IMR-90 (cell line): ENCODE measurements at regions not wholly inside any gene's neighbourhood (a gene's known extent, or its start where the extent isn't known, plus 50 kb on each side); places are given as distances from the start of the nearest gene placed in this dataset.

ENCODE experiments used
- ATAC-seq: fragments of 200-7000 bp; cut with Tn5 transposase; 2 replicates; pipeline ENCODE4 v1.9.1; 2020; ENCODE audit warnings: low read depth, mild to moderate bottlenecking, moderate library complexity
- BruUV-seq: library from RNA; stranded (reverse); fragments of 400-500 nt; replicated peaks from 2 replicates; lab custom pipeline; 2021; lab: Mats Ljungman, UMichigan
- CTCF ChIA-PET: fragments of 300-600 bp; formaldehyde crosslinking; extraction: SDS; loops from one replicate; lab custom pipeline; 2021; ENCODE audit warnings: antibody characterized with exemption; lab: Yijun Ruan, JAX
- POLR2A ChIA-PET: fragments of 300-600 bp; sonication (Branson Sonifier 250); formaldehyde crosslinking; loops from one replicate; lab custom pipeline; 2022; ENCODE audit warnings: antibody characterized with exemption; ENCODE audit not compliant: unreplicated experiment; lab: Charles Lee
- DNase-seq: peaks from one replicate; pipeline ENCODE4 v3.0.0; 2013
- H2AFZ ChIP-seq: replicated peaks from 2 replicates; pipeline ENCODE3; 2013; ENCODE audit warnings: low read length, mild to moderate bottlenecking; ENCODE audit not compliant: poor library complexity
- H2AK5ac ChIP-seq: 2 replicates; pipeline ENCODE4 v1.6.1; 2013; ENCODE audit warnings: low read depth, low read length, inconsistent platforms
- H2AK9ac ChIP-seq: replicated peaks from 2 replicates; pipeline ENCODE3; 2013; ENCODE audit warnings: mild to moderate bottlenecking, low read depth, low read length, moderate library complexity; ENCODE audit not compliant: poor library complexity
- H2BK120ac ChIP-seq: 2 replicates; pipeline ENCODE4 v1.6.1; 2013; ENCODE audit warnings: low read depth, low read length, inconsistent platforms
- H2BK15ac ChIP-seq: 3 replicates; pipeline ENCODE4 v1.6.1; 2013; ENCODE audit warnings: low read depth, low read length, inconsistent platforms
- H2BK20ac ChIP-seq: 2 replicates; pipeline ENCODE4 v1.6.1; 2013; ENCODE audit warnings: low read depth, mild to moderate bottlenecking, inconsistent platforms, low read length, moderate library complexity
- H2BK5ac ChIP-seq: 2 replicates; pipeline ENCODE4 v1.6.1; 2013; ENCODE audit warnings: mild to moderate bottlenecking, low read depth, low read length, inconsistent platforms; ENCODE audit not compliant: poor library complexity, severe bottlenecking
- H3K14ac ChIP-seq: replicated peaks from 2 replicates; pipeline ENCODE4 v1.6.1; 2013; ENCODE audit warnings: low read depth, low read length, inconsistent platforms
- H3K18ac ChIP-seq: 2 replicates; pipeline ENCODE4 v1.6.1; 2013; ENCODE audit warnings: low read depth, low read length, control low read depth
- H3K23ac ChIP-seq: 2 replicates; pipeline ENCODE4 v1.6.1; 2013; ENCODE audit warnings: low read depth, low read length, inconsistent platforms
- H3K27ac ChIP-seq: 2 replicates; pipeline ENCODE4 v1.5.1; 2013; ENCODE audit warnings: mild to moderate bottlenecking, control low read depth, low read length; ENCODE audit not compliant: insufficient read depth
- H3K27me3 ChIP-seq: 2 replicates; pipeline ENCODE4 v1.6.1; 2013; ENCODE audit warnings: low read length; ENCODE audit not compliant: control insufficient read depth, insufficient read depth
- H3K36me3 ChIP-seq: 2 replicates; pipeline ENCODE4 v1.6.1; 2013; ENCODE audit warnings: low read length, mixed read lengths; ENCODE audit not compliant: control insufficient read depth, insufficient read depth
- H3K4ac ChIP-seq: 2 replicates; pipeline ENCODE4 v1.6.1; 2013; ENCODE audit warnings: low read depth, low read length, inconsistent platforms
- H3K4me1 ChIP-seq: 2 replicates; pipeline ENCODE4 v1.6.1; 2013; ENCODE audit warnings: low read length, mixed read lengths; ENCODE audit not compliant: control insufficient read depth, insufficient read depth
- H3K4me2 ChIP-seq: 2 replicates; pipeline ENCODE4 v1.6.1; 2013; ENCODE audit warnings: low read depth, mild to moderate bottlenecking, control low read depth, low read length, moderate library complexity
- H3K4me3 ChIP-seq: 2 replicates; pipeline ENCODE4 v1.5.1; 2013; ENCODE audit warnings: low read depth, mild to moderate bottlenecking, control low read depth, low read length, moderate library complexity; ENCODE audit not compliant: insufficient read depth
- H3K56ac ChIP-seq: 2 replicates; pipeline ENCODE4 v1.6.1; 2013; ENCODE audit warnings: low read length, inconsistent platforms; ENCODE audit not compliant: insufficient read depth; ENCODE audit errors: extremely low read depth
- H3K79me1 ChIP-seq, 2 experiments: 2 replicates each; pipeline ENCODE4 v1.6.1; 2013; ENCODE audit warnings: low read length in 2 of 2, inconsistent platforms in 1 of 2, low read depth in 1 of 2
- H3K9ac ChIP-seq: 2 replicates; pipeline ENCODE4 v1.6.1; 2013; ENCODE audit warnings: low read depth, low read length, control low read depth
- H3K9me1 ChIP-seq: 2 replicates; pipeline ENCODE4 v1.6.1; 2013; ENCODE audit warnings: low read length, inconsistent platforms; ENCODE audit not compliant: insufficient read depth
- H3K9me3 ChIP-seq: 2 replicates; pipeline ENCODE4 v1.6.1; 2013; ENCODE audit warnings: low read length; ENCODE audit not compliant: control insufficient read depth, insufficient read depth
- H4K20me1 ChIP-seq: 2 replicates; pipeline ENCODE4 v1.6.1; 2013; ENCODE audit warnings: low read length, inconsistent platforms; ENCODE audit not compliant: insufficient read depth
- H4K5ac ChIP-seq: 2 replicates; pipeline ENCODE4 v1.6.1; 2013; ENCODE audit warnings: mild to moderate bottlenecking, low read depth, low read length, control low read depth
- H4K8ac ChIP-seq, 2 experiments: 2 replicates each; pipeline ENCODE4 v1.6.1; 2013; ENCODE audit warnings: low read depth in 2 of 2, low read length in 2 of 2, control low read depth in 1 of 2, inconsistent platforms in 1 of 2
- H4K91ac ChIP-seq: 2 replicates; pipeline ENCODE4 v1.6.1; 2013; ENCODE audit warnings: low read depth, low read length, inconsistent platforms; ENCODE audit not compliant: insufficient read depth
- BHLHE40 ChIP-seq: fragments of 150-350 bp; IDR thresholded peaks from 2 replicates; pipeline ENCODE4 v1.6.1; 2016; ENCODE audit warnings: mild to moderate bottlenecking, low read depth, low read length
- CEBPB ChIP-seq: IDR thresholded peaks from 2 replicates; pipeline ENCODE4 v1.6.1; 2012; ENCODE audit warnings: low read depth, low read length, improper control_type of control experiment
- CHD1 ChIP-seq: IDR thresholded peaks from 2 replicates; pipeline ENCODE4 v1.6.1; 2012; ENCODE audit warnings: low read depth, low read length, improper control_type of control experiment
- FOS ChIP-seq: fragments of 150-350 bp; IDR thresholded peaks from 2 replicates; pipeline ENCODE4 v1.6.1; 2016; ENCODE audit warnings: low read depth, low read length
- MAFK ChIP-seq: IDR thresholded peaks from 2 replicates; pipeline ENCODE4 v1.6.1; 2012; ENCODE audit warnings: low read depth, low read length, improper control_type of control experiment
- MAZ ChIP-seq: IDR thresholded peaks from 2 replicates; pipeline ENCODE4 v1.6.1; 2012; ENCODE audit warnings: low read depth, mild to moderate bottlenecking, low read length, improper control_type of control experiment, moderate library complexity, borderline replicate concordance
- MXI1 ChIP-seq: IDR thresholded peaks from 2 replicates; pipeline ENCODE4 v1.6.1; 2012; ENCODE audit warnings: low read depth, mild to moderate bottlenecking, low read length, moderate library complexity, borderline replicate concordance
- NFE2L2 ChIP-seq: fragments of 150-350 bp; IDR thresholded peaks from 2 replicates; pipeline ENCODE4 v1.6.1; 2016; ENCODE audit warnings: low read depth, mild to moderate bottlenecking, low read length
- POLR2A ChIP-seq: IDR thresholded peaks from 2 replicates; pipeline ENCODE4 v1.6.1; 2012; ENCODE audit warnings: mild to moderate bottlenecking, low read depth, low read length
- RAD21 ChIP-seq: IDR thresholded peaks from 2 replicates; pipeline ENCODE4 v1.6.1; 2012; ENCODE audit warnings: low read length, improper control_type of control experiment
- RCOR1 ChIP-seq: IDR thresholded peaks from 2 replicates; pipeline ENCODE4 v1.6.1; 2012; ENCODE audit warnings: mild to moderate bottlenecking, low read length, improper control_type of control experiment; ENCODE audit not compliant: insufficient replicate concordance
- RFX5 ChIP-seq: IDR thresholded peaks from 2 replicates; pipeline ENCODE4 v1.8.0; 2012; ENCODE audit warnings: low read depth, mild to moderate bottlenecking, low read length, moderate library complexity
- SMC3 ChIP-seq: fragments of 150-350 bp; IDR thresholded peaks from 2 replicates; pipeline ENCODE4 v1.6.1; 2016; ENCODE audit warnings: low read depth, mild to moderate bottlenecking, antibody characterized with exemption, low read length, moderate library complexity
- WGBS, 2 experiments: methylation state at CpG; one replicate each; pipeline versions ENCODE4 v1.1.5 to v1.1.7; 2013; ENCODE audit warnings: missing lambda C conversion rate in 2 of 2; ENCODE audit not compliant: insufficient read length in 1 of 2; ENCODE audit errors: extremely low coverage in 2 of 2; 5-methylcytosine and 5-hydroxymethylcytosine counted together
- dilution Hi-C: fragments of 300-500 bp; cut with HindIII; formaldehyde crosslinking; loops from one replicate; pipeline ENCODE4 v1.14.3; 2018; ENCODE audit warnings: low sequenced_read_pairs; ENCODE audit not compliant: unreplicated experiment
- in situ Hi-C: fragments of 300-500 bp; cut with MboI; formaldehyde crosslinking; loops from 3 replicates; pipeline ENCODE4 v1.14.3; 2019; ENCODE audit warnings: low sequenced_read_pairs, inconsistent platforms, mixed read lengths
- intact Hi-C: fragments of 100-400 bp; cut with micrococcal nuclease; formaldehyde crosslinking; loops from 2 replicates; pipeline ENCODE4 v1.10.0; 2022
- TF ChIP-seq, protein P1 (sequence below): conservative IDR thresholded peaks from 2 replicates; pipeline ENCODE4 v1.5.1; 2012; ENCODE audit warnings: mild to moderate bottlenecking, low read depth, low read length, improper control_type of control experiment
- TF ChIP-seq, protein P2 (sequence below): fragments of 150-350 bp; IDR thresholded peaks from 2 replicates; pipeline ENCODE4 v1.6.1; 2016; ENCODE audit warnings: low read depth, mild to moderate bottlenecking, low read length, moderate library complexity, borderline replicate concordance
- TF ChIP-seq, protein P3 (sequence below): fragments of 150-350 bp; IDR thresholded peaks from 2 replicates; pipeline ENCODE4 v1.6.1; 2017; ENCODE audit warnings: mild to moderate bottlenecking, antibody characterized with exemption, low read length, low read depth

DNA sequence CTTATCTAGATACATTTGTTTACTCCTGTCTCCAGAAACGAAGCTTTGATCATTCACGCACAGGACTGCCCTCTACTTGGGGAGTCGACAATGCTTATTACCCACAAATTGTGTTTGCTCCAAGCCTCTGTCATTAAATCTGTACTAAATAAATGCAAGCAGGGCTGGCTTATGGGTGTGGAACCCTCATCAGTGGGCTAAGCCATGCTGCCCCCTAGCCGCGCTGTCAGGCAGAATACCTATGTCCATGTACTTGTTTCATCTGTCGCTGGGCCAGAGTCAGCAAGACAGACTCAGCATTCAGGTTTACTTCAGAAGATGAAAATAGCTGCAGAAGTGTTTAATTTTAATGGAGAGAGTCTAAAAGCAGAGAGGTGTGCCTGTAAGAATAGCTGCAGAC lies 110.0 kb upstream of the PRR20A start:
- Histone ChIP-seq H3K27ac (no peak overlapping the region), H3K56ac (no peak overlapping the region), H4K20me1 (no peaks in the 10 kb centered on the region), H4K91ac (no peak overlapping the region), H3K4me1 (no peaks in the 10 kb centered on the region), H4K5ac (no peak overlapping the region), H2BK120ac (no peak overlapping the region), H2BK20ac (no peak overlapping the region), H2AK5ac (no peak overlapping the region), H3K4me3 (no peak overlapping the region), H3K14ac (no peak overlapping the region), H3K4me2 (no peak overlapping the region), H2BK15ac (no peak overlapping the region), H3K9me1 (no peaks in the 10 kb centered on the region), H3K27me3 (no peaks in the 10 kb centered on the region), H2AK9ac (no peak overlapping the region), H2AFZ (no peak overlapping the region), H3K79me1 (no peaks in the 10 kb centered on the region), H3K23ac (no peak overlapping the region), H3K36me3 (no peaks in the 10 kb centered on the region), H2BK5ac (no peak overlapping the region), H3K9me3 (peaks cover 3% of the 10 kb centered on the region), H3K9ac (no peak overlapping the region), H4K8ac (no peak overlapping the region), H3K18ac (no peak overlapping the region), H3K4ac (no peak overlapping the region)
- dilution Hi-C loops = no loop called here
- intact Hi-C loops = no loop called here
- WGBS, 2 experiments = no CpG with 5 or more reads among the region's 6 CpGs
- in situ Hi-C loops = no loop called here
- no TSS peak for BruUV-seq
- ChIA-PET POLR2A (no interaction called here), CTCF (no interaction called here)
- ATAC-seq (no peak), DNase-seq (no peak)
- no peak for TF ChIP-seq SMC3
- no peak for TF ChIP-seq BHLHE40
- no peak for TF ChIP-seq CHD1
- TF ChIP-seq FOS = no peak
- TF ChIP-seq, protein P1, sequence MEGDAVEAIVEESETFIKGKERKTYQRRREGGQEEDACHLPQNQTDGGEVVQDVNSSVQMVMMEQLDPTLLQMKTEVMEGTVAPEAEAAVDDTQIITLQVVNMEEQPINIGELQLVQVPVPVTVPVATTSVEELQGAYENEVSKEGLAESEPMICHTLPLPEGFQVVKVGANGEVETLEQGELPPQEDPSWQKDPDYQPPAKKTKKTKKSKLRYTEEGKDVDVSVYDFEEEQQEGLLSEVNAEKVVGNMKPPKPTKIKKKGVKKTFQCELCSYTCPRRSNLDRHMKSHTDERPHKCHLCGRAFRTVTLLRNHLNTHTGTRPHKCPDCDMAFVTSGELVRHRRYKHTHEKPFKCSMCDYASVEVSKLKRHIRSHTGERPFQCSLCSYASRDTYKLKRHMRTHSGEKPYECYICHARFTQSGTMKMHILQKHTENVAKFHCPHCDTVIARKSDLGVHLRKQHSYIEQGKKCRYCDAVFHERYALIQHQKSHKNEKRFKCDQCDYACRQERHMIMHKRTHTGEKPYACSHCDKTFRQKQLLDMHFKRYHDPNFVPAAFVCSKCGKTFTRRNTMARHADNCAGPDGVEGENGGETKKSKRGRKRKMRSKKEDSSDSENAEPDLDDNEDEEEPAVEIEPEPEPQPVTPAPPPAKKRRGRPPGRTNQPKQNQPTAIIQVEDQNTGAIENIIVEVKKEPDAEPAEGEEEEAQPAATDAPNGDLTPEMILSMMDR = no peak
- TF ChIP-seq, protein P2, sequence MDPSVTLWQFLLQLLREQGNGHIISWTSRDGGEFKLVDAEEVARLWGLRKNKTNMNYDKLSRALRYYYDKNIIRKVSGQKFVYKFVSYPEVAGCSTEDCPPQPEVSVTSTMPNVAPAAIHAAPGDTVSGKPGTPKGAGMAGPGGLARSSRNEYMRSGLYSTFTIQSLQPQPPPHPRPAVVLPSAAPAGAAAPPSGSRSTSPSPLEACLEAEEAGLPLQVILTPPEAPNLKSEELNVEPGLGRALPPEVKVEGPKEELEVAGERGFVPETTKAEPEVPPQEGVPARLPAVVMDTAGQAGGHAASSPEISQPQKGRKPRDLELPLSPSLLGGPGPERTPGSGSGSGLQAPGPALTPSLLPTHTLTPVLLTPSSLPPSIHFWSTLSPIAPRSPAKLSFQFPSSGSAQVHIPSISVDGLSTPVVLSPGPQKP = no peak
- no peak for TF ChIP-seq RFX5
- no peak for TF ChIP-seq MAZ
- no peak for TF ChIP-seq CEBPB
- TF ChIP-seq MXI1 = no peak
- no peak for TF ChIP-seq POLR2A
- TF ChIP-seq MAFK = no peak
- TF ChIP-seq, protein P3, sequence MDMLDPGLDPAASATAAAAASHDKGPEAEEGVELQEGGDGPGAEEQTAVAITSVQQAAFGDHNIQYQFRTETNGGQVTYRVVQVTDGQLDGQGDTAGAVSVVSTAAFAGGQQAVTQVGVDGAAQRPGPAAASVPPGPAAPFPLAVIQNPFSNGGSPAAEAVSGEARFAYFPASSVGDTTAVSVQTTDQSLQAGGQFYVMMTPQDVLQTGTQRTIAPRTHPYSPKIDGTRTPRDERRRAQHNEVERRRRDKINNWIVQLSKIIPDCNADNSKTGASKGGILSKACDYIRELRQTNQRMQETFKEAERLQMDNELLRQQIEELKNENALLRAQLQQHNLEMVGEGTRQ = no peak
- TF ChIP-seq NFE2L2 = no peak
- no peak for TF ChIP-seq RAD21
- TF ChIP-seq RCOR1 = no peak
